GM12878 (cell line): ENCODE measurements at regions not wholly inside any gene's neighbourhood (a gene's known extent, or its start where the extent isn't known, plus 50 kb on each side); places are given as distances from the start of the nearest gene placed in this dataset.

Experiments
- ATAC-seq: fragments of 200-7000 bp; cut with Tn5 transposase; 3 replicates; pipeline ENCODE4 v1.9.1; 2020; ENCODE audit warnings: mild to moderate bottlenecking, moderate library complexity
- BruUV-seq: library from RNA; stranded (reverse); fragments of 400-500 nt; replicated peaks from 2 replicates; lab custom pipeline; 2021; lab: Mats Ljungman, UMichigan
- CTCF ChIA-PET: fragments of 300-600 bp; sonication (Branson Sonifier 250); formaldehyde crosslinking; extraction: SDS; loops from one replicate; lab custom pipeline; 2021; ENCODE audit warnings: inconsistent platforms; lab: Yijun Ruan, JAX
- POLR2A ChIA-PET: fragments of 350-600 bp; formaldehyde crosslinking; extraction: SDS; loops from one replicate; lab custom pipeline; 2021; ENCODE audit warnings: inconsistent platforms; lab: Charles Lee
- RAD21 ChIA-PET: fragments of 300-600 bp; sonication (Branson Sonifier 250); formaldehyde crosslinking; loops from one replicate; lab custom pipeline; 2023; ENCODE audit warnings: antibody characterized with exemption; ENCODE audit not compliant: unreplicated experiment; lab: Charles Lee
- SMC1A ChIA-PET: fragments of 300-600 bp; sonication (Branson Sonifier 250); formaldehyde crosslinking; loops from one replicate; lab custom pipeline; 2023; ENCODE audit not compliant: unreplicated experiment, uncharacterized antibody; lab: Charles Lee
- DNase-seq: peaks from one replicate; pipeline ENCODE4 v3.0.0-alpha.2; 2011; ENCODE audit warnings: low read depth, low spot score
- FAIRE-seq: peaks from 3 replicates; lab custom pipeline; 2011; peaks lifted over from hg19 to GRCh38; lab: Jason Lieb, UNC
- H2AFZ ChIP-seq: 2 replicates; pipeline ENCODE4 v1.6.0; 2011; ENCODE audit warnings: low read depth, low read length, control low read depth; ENCODE audit not compliant: control insufficient read depth
- H3K27ac ChIP-seq: 2 replicates; pipeline ENCODE4 v1.5.1; 2011; ENCODE audit warnings: control low read depth; ENCODE audit not compliant: control insufficient read depth, insufficient read depth
- H3K27me3 ChIP-seq, 2 experiments: replicated peaks in 1 of 2; 2 replicates each; pipeline versions ENCODE4 v1.6.0 to v1.6.1; 2011; ENCODE audit warnings: low read length in 1 of 2; ENCODE audit not compliant: control insufficient read depth in 2 of 2, insufficient read depth in 2 of 2
- H3K36me3 ChIP-seq, 2 experiments: 2 replicates each; pipeline ENCODE4 v1.5.1; 2011; ENCODE audit warnings: low read length in 1 of 2; ENCODE audit not compliant: control insufficient read depth in 2 of 2, insufficient read depth in 2 of 2
- H3K4me1 ChIP-seq: 2 replicates; pipeline ENCODE4 v1.6.1; 2011; ENCODE audit warnings: mild to moderate bottlenecking, low read length, moderate library complexity, mixed read lengths; ENCODE audit not compliant: control insufficient read depth, insufficient read depth
- H3K4me2 ChIP-seq: 2 replicates; pipeline ENCODE4 v1.6.0; 2011; ENCODE audit warnings: control low read depth; ENCODE audit not compliant: control insufficient read depth, insufficient read depth
- H3K4me3 ChIP-seq: fragments of 200-600 bp; sonication (generic); 2 replicates; pipeline ENCODE4 v1.5.1; 2016
- H3K79me2 ChIP-seq: 2 replicates; pipeline ENCODE4 v1.6.0; 2011; ENCODE audit warnings: low read length; ENCODE audit not compliant: control insufficient read depth, insufficient read depth
- H3K9ac ChIP-seq: 2 replicates; pipeline ENCODE4 v1.8.0; 2011; ENCODE audit warnings: low read length, control low read depth, mixed read lengths; ENCODE audit not compliant: control insufficient read depth, insufficient read depth
- H3K9me3 ChIP-seq: replicated peaks from 3 replicates; pipeline ENCODE4 v1.5.1; 2011; ENCODE audit warnings: mild to moderate bottlenecking, low read length; ENCODE audit not compliant: control insufficient read depth, insufficient read depth
- H4K20me1 ChIP-seq: 2 replicates; pipeline ENCODE4 v1.6.0; 2011; ENCODE audit not compliant: control insufficient read depth, insufficient read depth
- ASH2L ChIP-seq: fragments of 300-600, 200-600 bp; sonication (generic); IDR thresholded peaks from 2 replicates; pipeline ENCODE4 v1.6.1; 2017; ENCODE audit warnings: low read depth, mild to moderate bottlenecking, borderline replicate concordance
- BCL3 ChIP-seq: IDR thresholded peaks from 2 replicates; pipeline ENCODE4 v1.6.1; 2011; ENCODE audit warnings: borderline replicate concordance, low read depth, mild to moderate bottlenecking, moderate library complexity, low read length; ENCODE audit not compliant: insufficient read depth, poor library complexity, severe bottlenecking
- CBX5 ChIP-seq: sonication (generic); IDR thresholded peaks from 2 replicates; pipeline ENCODE4 v1.6.1; 2016; ENCODE audit warnings: low read depth, moderate library complexity, mild to moderate bottlenecking, inconsistent platforms
- FOS ChIP-seq: IDR thresholded peaks from 3 replicates; pipeline ENCODE4 v1.6.1; 2011; ENCODE audit warnings: borderline replicate concordance; ENCODE audit not compliant: insufficient read length; ENCODE audit errors: extremely low read depth
- HCFC1 ChIP-seq: fragments of 150-350 bp; IDR thresholded peaks from 2 replicates; pipeline ENCODE4 v1.6.1; 2014; ENCODE audit warnings: low read length
- POLR2A ChIP-seq: IDR thresholded peaks from 2 replicates; pipeline ENCODE4 v1.6.1; 2011; ENCODE audit warnings: low read depth, mild to moderate bottlenecking, low read length
- POLR2AphosphoS5 ChIP-seq: IDR thresholded peaks from 2 replicates; pipeline ENCODE4 v1.6.1; 2011; ENCODE audit warnings: mild to moderate bottlenecking, low read length, inconsistent platforms
- RELB ChIP-seq: fragments of 450-650 bp; IDR thresholded peaks from 2 replicates; pipeline ENCODE4 v1.6.1; 2017; ENCODE audit warnings: low read depth, mild to moderate bottlenecking, moderate library complexity
- SIN3A ChIP-seq: IDR thresholded peaks from 2 replicates; pipeline ENCODE4 v1.6.1; 2012; ENCODE audit warnings: low read depth, low read length, improper control_type of control experiment
- SIX5 ChIP-seq: IDR thresholded peaks from 2 replicates; pipeline ENCODE4 v1.6.1; 2011; ENCODE audit warnings: mild to moderate bottlenecking, low read depth, low read length, moderate library complexity; ENCODE audit not compliant: severe bottlenecking
- SMAD1 ChIP-seq: fragments of 450-650 bp; IDR thresholded peaks from 2 replicates; pipeline ENCODE4 v1.6.1; 2018; ENCODE audit warnings: mild to moderate bottlenecking, low read depth; ENCODE audit not compliant: partially characterized antibody
- SMAD5 ChIP-seq: IDR thresholded peaks from 2 replicates; pipeline ENCODE4 v1.6.1; 2016; ENCODE audit warnings: antibody characterized with exemption, low read depth
- SP1 ChIP-seq: IDR thresholded peaks from one replicate; pipeline ENCODE4 v1.6.1; 2011; ENCODE audit warnings: low read depth, low read length
- SRF ChIP-seq, 2 experiments: IDR thresholded peaks; 2 replicates each; pipeline ENCODE4 v1.6.1; 2011; ENCODE audit warnings: low read depth in 2 of 2, low read length in 2 of 2, mild to moderate bottlenecking in 1 of 2, moderate library complexity in 1 of 2
- YBX1 ChIP-seq: fragments of 450-650 bp; IDR thresholded peaks from 2 replicates; pipeline ENCODE4 v1.6.1; 2016; ENCODE audit warnings: antibody characterized with exemption
- ZBTB40 ChIP-seq: fragments of 450-650 bp; IDR thresholded peaks from 2 replicates; pipeline ENCODE4 v1.6.1; 2016; ENCODE audit warnings: mild to moderate bottlenecking, moderate library complexity, borderline replicate concordance
- ZNF274 ChIP-seq: IDR thresholded peaks from one replicate; pipeline ENCODE4 v1.8.0; 2011; ENCODE audit not compliant: insufficient read length, insufficient read depth
- WGBS: methylation state at CpG from one replicate; pipeline ENCODE4 v1.1.6; 2016; ENCODE audit warnings: low lambda C conversion rate; ENCODE audit not compliant: insufficient replicate concordance, insufficient coverage; ENCODE audit errors: missing lambda C conversion rate; 5-methylcytosine and 5-hydroxymethylcytosine counted together
- in situ Hi-C: fragments of 300-500 bp; cut with MboI; formaldehyde crosslinking; loops from 9 replicates; pipeline ENCODE4 v1.14.3; 2018; ENCODE audit warnings: mixed read lengths
- intact Hi-C: fragments of 100-400 bp; cut with micrococcal nuclease; formaldehyde crosslinking; loops from one replicate; pipeline ENCODE4 v1.14.2; 2022; ENCODE audit not compliant: unreplicated experiment

DNA sequence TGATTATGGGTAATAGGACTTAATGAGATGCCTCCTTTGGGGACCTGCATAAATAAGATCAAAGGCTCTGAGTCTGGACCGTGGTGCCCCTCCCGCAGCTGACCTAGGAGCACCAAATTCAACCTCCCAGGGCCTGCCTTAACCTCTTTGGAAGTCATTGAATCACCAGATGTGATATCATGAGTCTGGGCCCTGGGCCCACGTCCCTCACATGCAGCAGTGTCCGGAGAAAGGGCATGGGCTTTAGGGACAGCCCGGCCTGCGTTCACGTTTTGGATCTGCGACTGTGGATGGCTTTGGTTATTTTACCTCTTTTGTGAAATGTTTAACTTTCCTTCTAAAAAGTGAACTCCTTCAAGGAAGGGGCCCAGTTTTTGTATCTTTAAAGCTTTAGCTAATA lies 220.0 kb upstream of the KLF6 start:
- H4K20me1 ChIP-seq: no peaks in the 10 kb centered on the region

More for the DNA sequence above, 220.0 kb upstream of the KLF6 start:
- Histone ChIP-seq H3K4me1 (no peaks in the 10 kb centered on the region), H3K9ac (no peak overlapping the region), H3K27ac (no peak overlapping the region), H3K36me3 (no peaks in the 10 kb centered on the region)
- no peak for FAIRE-seq
- ChIA-PET CTCF (no interaction called here), RAD21 (interaction anchor here (1.6 kb wide), 1 partner anchor 31 kb away, joined by 3 read pairs; no protein-coding TSS in a partner anchor)
- TF ChIP-seq SIN3A: no peak
- no peak for TF ChIP-seq ZNF274
- no peak for TF ChIP-seq POLR2A
- TF ChIP-seq POLR2AphosphoS5: no peak
- TF ChIP-seq SMAD1: no peak
- no peak for TF ChIP-seq RELB
- no peak for TF ChIP-seq HCFC1
- no peak for TF ChIP-seq CBX5
- no peak for TF ChIP-seq ASH2L
- TF ChIP-seq FOS: no peak
- TF ChIP-seq YBX1: no peak
- TF ChIP-seq BCL3: no peak
- no peak for TF ChIP-seq SMAD5
- TF ChIP-seq SIX5: no peak
- no peak for TF ChIP-seq ZBTB40
- TF ChIP-seq SRF (IDR thresholded peaks at IDR 0.05; ENCODE audit: low read depth in 2 of 2, low read length in 2 of 2): no peak
- no peak for TF ChIP-seq SP1
- TF ChIP-seq, all 136 proteins: peak for 0
- Histone ChIP-seq H2AFZ (no peak overlapping the region), H3K79me2 (no peaks in the 10 kb centered on the region), H3K27me3 (no peaks in the 10 kb centered on the region), H3K4me2 (no peak overlapping the region), H3K9me3 (no peaks in the 10 kb centered on the region), H3K4me3 (no peak overlapping the region)
- WGBS: 73% methylated on average over 8 of the region's 8 CpGs
- no TSS peak for BruUV-seq
- DNase-seq (no peak), ATAC-seq (no peak)
- in situ Hi-C loops: no loop called here
- intact Hi-C loops: no loop called here
- SMC1A ChIA-PET: interaction anchor here (0.8 to 1.3 kb wide), 2 partner anchors 62 to 130 kb away, joined by 3 read pairs; no protein-coding TSS in a partner anchor
- POLR2A ChIA-PET: interaction anchor here (1.0 kb wide), 1 partner anchor 46 kb away, joined by 4 read pairs; no protein-coding TSS in a partner anchor
